ENCODE measurements at regions not wholly inside any gene's neighbourhood (a gene's known extent, or its start where the extent isn't known, plus 50 kb on each side); places are given as distances from the start of the nearest gene placed in this dataset.

DNA sequence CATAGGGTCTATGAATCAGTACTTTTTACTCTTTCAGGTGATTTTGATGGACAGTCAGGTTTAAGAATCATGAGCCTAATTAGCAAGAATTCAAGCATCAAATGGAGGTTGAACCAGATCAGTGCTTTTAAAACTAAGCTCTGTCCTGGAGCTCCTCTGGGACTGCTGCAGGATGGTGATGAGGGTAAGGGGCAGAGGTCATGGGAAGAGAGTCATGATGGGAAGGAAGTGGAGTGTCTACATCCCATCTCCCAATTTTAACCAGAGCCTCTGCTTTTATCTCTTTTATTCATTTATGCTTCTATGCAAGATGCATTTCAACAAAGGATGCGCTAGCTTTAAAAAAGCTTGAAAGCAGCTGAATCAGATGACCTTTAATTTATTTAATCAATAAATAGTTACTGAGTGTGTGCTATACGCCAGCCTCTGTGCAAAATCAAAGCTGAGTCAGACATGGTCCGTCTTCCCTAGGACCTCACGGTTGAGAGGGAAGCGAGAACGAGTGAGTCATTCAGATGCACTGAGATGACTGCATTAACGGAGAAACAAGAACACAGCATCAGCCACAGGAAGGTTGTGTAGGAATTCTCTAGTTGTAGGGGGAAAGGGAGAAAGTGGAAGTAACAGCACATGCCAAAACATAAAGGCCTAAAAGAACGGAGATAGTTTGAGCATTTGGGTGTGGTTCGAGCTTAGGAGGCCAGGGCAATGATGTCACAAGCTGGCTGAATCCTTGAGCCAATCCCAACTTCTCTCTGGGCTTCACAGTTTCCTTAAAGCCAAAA lies 441.6 kb upstream of the BRINP1 start:
- peaks cover 15% of the 10 kb centered on the region for H3K27me3 Mint-ChIP-seq (ENCODE audit: insufficient read depth, unreplicated experiment)
- CTCF ChIA-PET, result no interaction called here
- BruUV-seq (replicated peaks), result no TSS peak
- intact Hi-C loops (cut with micrococcal nuclease; ENCODE audit: unreplicated experiment), result no loop called here
- no peaks in the 10 kb centered on the region for H3K36me3 Mint-ChIP-seq (ENCODE audit: insufficient read depth, unreplicated experiment)
- no peaks in the 10 kb centered on the region for H3K4me1 Mint-ChIP-seq (ENCODE audit: low read depth, unreplicated experiment)
- POLR2A ChIA-PET, result no interaction called here
- Histone ChIP-seq H3K27me3 (replicated peaks; ENCODE audit: control insufficient read depth, insufficient read depth, low read length) (no peaks in the 10 kb centered on the region), H3K4me1 (no peaks in the 10 kb centered on the region), H3K9me3 (no peaks in the 10 kb centered on the region), H3K36me3 (ENCODE audit: control insufficient read depth, insufficient read depth, low read length) (no peaks in the 10 kb centered on the region), H3K4me3 (ENCODE audit: low read depth, low read length) (no peak overlapping the region)
- TF ChIP-seq, protein P1, sequence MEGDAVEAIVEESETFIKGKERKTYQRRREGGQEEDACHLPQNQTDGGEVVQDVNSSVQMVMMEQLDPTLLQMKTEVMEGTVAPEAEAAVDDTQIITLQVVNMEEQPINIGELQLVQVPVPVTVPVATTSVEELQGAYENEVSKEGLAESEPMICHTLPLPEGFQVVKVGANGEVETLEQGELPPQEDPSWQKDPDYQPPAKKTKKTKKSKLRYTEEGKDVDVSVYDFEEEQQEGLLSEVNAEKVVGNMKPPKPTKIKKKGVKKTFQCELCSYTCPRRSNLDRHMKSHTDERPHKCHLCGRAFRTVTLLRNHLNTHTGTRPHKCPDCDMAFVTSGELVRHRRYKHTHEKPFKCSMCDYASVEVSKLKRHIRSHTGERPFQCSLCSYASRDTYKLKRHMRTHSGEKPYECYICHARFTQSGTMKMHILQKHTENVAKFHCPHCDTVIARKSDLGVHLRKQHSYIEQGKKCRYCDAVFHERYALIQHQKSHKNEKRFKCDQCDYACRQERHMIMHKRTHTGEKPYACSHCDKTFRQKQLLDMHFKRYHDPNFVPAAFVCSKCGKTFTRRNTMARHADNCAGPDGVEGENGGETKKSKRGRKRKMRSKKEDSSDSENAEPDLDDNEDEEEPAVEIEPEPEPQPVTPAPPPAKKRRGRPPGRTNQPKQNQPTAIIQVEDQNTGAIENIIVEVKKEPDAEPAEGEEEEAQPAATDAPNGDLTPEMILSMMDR (IDR thresholded peaks at IDR 0.05; ENCODE audit: insufficient read depth in 1 of 2, low read depth in 1 of 2, low read length in 1 of 2, severe bottlenecking in 1 of 2, unreplicated experiment in 1 of 2), result no peak
- no peak overlapping the region for H3K4me3 Mint-ChIP-seq (ENCODE audit: unreplicated experiment)
- H3K9me3 Mint-ChIP-seq (ENCODE audit: unreplicated experiment), result no peaks in the 10 kb centered on the region
- no peak overlapping the region for H3K27ac Mint-ChIP-seq (ENCODE audit: unreplicated experiment)
- DNase-seq, result no peak

DNA sequence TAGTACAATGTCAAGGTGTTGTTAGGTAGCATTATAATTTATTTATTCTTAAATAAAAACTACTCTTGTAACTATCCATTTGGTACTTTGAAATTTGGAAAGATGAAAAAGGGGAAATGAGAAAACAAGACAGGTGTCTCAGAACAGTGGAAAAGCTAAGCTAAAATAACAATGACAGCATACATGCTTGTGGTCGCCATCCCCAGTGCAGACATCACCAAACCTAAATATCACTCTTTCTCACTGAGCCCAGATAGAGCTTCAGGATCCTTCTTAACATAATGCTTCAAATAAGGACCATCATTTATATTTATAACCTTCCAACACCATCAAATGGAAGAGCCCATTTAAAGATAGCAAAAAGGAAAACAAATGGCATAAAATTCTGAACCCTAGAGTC lies 434.4 kb upstream of the BRINP1 start:
- no peaks in the 10 kb centered on the region for H3K9me3 Mint-ChIP-seq (ENCODE audit: unreplicated experiment)
- peaks cover 6% of the 10 kb centered on the region for H3K27me3 Mint-ChIP-seq (ENCODE audit: insufficient read depth, unreplicated experiment)
- no peak for DNase-seq
- no peak overlapping the region for H3K4me3 Mint-ChIP-seq (ENCODE audit: unreplicated experiment)
- ChIA-PET POLR2A (no interaction called here), CTCF (no interaction called here)
- H3K36me3 Mint-ChIP-seq (ENCODE audit: insufficient read depth, unreplicated experiment), result no peaks in the 10 kb centered on the region
- no TSS peak for BruUV-seq (replicated peaks)
- intact Hi-C loops (cut with micrococcal nuclease; ENCODE audit: unreplicated experiment), result no loop called here
- H3K27ac Mint-ChIP-seq (ENCODE audit: unreplicated experiment), result no peak overlapping the region
- no peaks in the 10 kb centered on the region for H3K4me1 ChIP-seq
- TF ChIP-seq, protein P1 (IDR thresholded peaks at IDR 0.05; ENCODE audit: insufficient read depth in 1 of 2, low read depth in 1 of 2, low read length in 1 of 2, severe bottlenecking in 1 of 2, unreplicated experiment in 1 of 2), result no peak
- no peaks in the 10 kb centered on the region for H3K36me3 ChIP-seq (ENCODE audit: control insufficient read depth, insufficient read depth, low read length)
- H3K9me3 ChIP-seq, result no peaks in the 10 kb centered on the region
- H3K4me3 ChIP-seq (ENCODE audit: low read depth, low read length), result no peak overlapping the region
- no peaks in the 10 kb centered on the region for H3K27me3 ChIP-seq (replicated peaks; ENCODE audit: control insufficient read depth, insufficient read depth, low read length)
- no peaks in the 10 kb centered on the region for H3K4me1 Mint-ChIP-seq (ENCODE audit: low read depth, unreplicated experiment)

- intact Hi-C loops (cut with micrococcal nuclease; ENCODE audit: unreplicated experiment), result no loop called here
- ChIA-PET POLR2A (no interaction called here), CTCF (no interaction called here)
- Mint-ChIP-seq H3K27me3 (ENCODE audit: insufficient read depth, unreplicated experiment) (peaks cover 6% of the 10 kb centered on the region), H3K27ac (ENCODE audit: unreplicated experiment) (no peak overlapping the region), H3K4me1 (ENCODE audit: low read depth, unreplicated experiment) (no peaks in the 10 kb centered on the region), H3K4me3 (ENCODE audit: unreplicated experiment) (no peak overlapping the region), H3K36me3 (ENCODE audit: insufficient read depth, unreplicated experiment) (no peaks in the 10 kb centered on the region), H3K9me3 (ENCODE audit: unreplicated experiment) (no peaks in the 10 kb centered on the region)
- no peak overlapping the region for H3K4me3 ChIP-seq (ENCODE audit: low read depth, low read length)
- H3K9me3 ChIP-seq, result no peaks in the 10 kb centered on the region
- H3K36me3 ChIP-seq (ENCODE audit: control insufficient read depth, insufficient read depth, low read length), result no peaks in the 10 kb centered on the region
- H3K4me1 ChIP-seq, result no peaks in the 10 kb centered on the region
- no peak for DNase-seq
- H3K27me3 ChIP-seq (replicated peaks; ENCODE audit: control insufficient read depth, insufficient read depth, low read length), result no peaks in the 10 kb centered on the region
- no TSS peak for BruUV-seq (replicated peaks)
- TF ChIP-seq, protein P1 (IDR thresholded peaks at IDR 0.05; ENCODE audit: insufficient read depth in 1 of 2, low read depth in 1 of 2, low read length in 1 of 2, severe bottlenecking in 1 of 2, unreplicated experiment in 1 of 2), result no peak
These were observed 433.4 kb upstream of the BRINP1 start for GRCh38 chr9:119802621-119803020.
